IPS-NIHi7 (cell line): ENCODE measurements at regions not wholly inside any gene's neighbourhood (a gene's known extent, or its start where the extent isn't known, plus 50 kb on each side); places are given as distances from the start of the nearest gene placed in this dataset.
A peak's percentile ranks its signal among the peaks of the same experiment; 100 is the strongest.
"Not testable (repeated sequence)": the region's sequence is repeated elsewhere in the genome, so short reads cannot be mapped to it uniquely, and the experiment has no call there.

Experiments used
- DNase-seq: peaks from one replicate; pipeline ENCODE4 v3.0.0; 2012; ENCODE audit warnings: mixed read lengths; ENCODE audit errors: extremely low spot score

- not testable (repeated sequence) for DNase-seq
These were observed 51.1 kb upstream of the BNC1 start for GRCh38 chr15:83335542-83335941.

GRCh38 chr15:83339396-83339795, 54.9 kb upstream of the BNC1 start:
- DNase-seq: no peak

GRCh38 chr15:83340087-83340486, 55.6 kb upstream of the BNC1 start:
- no peak for DNase-seq

- no peak for DNase-seq
These were observed 61.9 kb upstream of the BNC1 start for GRCh38 chr15:83346342-83346741.

- DNase-seq: no peak
These were observed 67.7 kb upstream of the BNC1 start for GRCh38 chr15:83352119-83352518.

GRCh38 chr15:83356501-83357399, 72.3 kb upstream of the BNC1 start:
- no peak for DNase-seq

GRCh38 chr15:83358972-83359564, 74.6 kb upstream of the BNC1 start:
- DNase-seq: no peak

- DNase-seq: no peak
These were observed 78.2 kb upstream of the BNC1 start for GRCh38 chr15:83362706-83363105.

- no peak for DNase-seq
These were observed 80.0 kb upstream of the BNC1 start for GRCh38 chr15:83364501-83364900.

GRCh38 chr15:83365370-83365938, 81.0 kb upstream of the BNC1 start:
- DNase-seq: peak; percentile 54

- DNase-seq: peak; percentile 22
These were observed 74.7 kb upstream of the SH3GL3 start for GRCh38 chr15:83372434-83372891.

GRCh38 chr15:83378921-83379578, 68.1 kb upstream of the SH3GL3 start:
- DNase-seq: no peak

GRCh38 chr15:83379579-83379959, 67.6 kb upstream of the SH3GL3 start:
- DNase-seq: no peak

- DNase-seq: no peak
These were observed 67.1 kb upstream of the SH3GL3 start for GRCh38 chr15:83380059-83380458.

GRCh38 chr15:83380682-83381081, 66.5 kb upstream of the SH3GL3 start:
- DNase-seq: peak; percentile 51

- not testable (repeated sequence) for DNase-seq
These were observed 63.5 kb upstream of the SH3GL3 start for GRCh38 chr15:83383608-83384139.

- DNase-seq: peak; percentile 71
These were observed 51.0 kb upstream of the SH3GL3 start for GRCh38 chr15:83396101-83396500.
